Activated CD4-positive, alpha-beta T cell treated with anti-CD3 and anti-CD28 coated beads, Interleukin-2, amount 10 ng/mL, durations not matched to agents 7 days and 5 days (primary cell): ENCODE measurements at regions not wholly inside any gene's neighbourhood (a gene's known extent, or its start where the extent isn't known, plus 50 kb on each side); places are given as distances from the start of the nearest gene placed in this dataset.

Source experiments
- CTCF ChIA-PET: fragments of 350-600 bp; sonication (Branson Sonifier 250); formaldehyde crosslinking; loops from one replicate; lab custom pipeline; 2021; ENCODE audit warnings: antibody characterized with exemption; lab: Charles Lee
- POLR2A ChIA-PET: fragments of 350-600 bp; sonication (Branson Sonifier 250); formaldehyde crosslinking; loops from one replicate; lab custom pipeline; 2021; ENCODE audit warnings: antibody characterized with exemption; lab: Charles Lee
- DNase-seq: peaks from one replicate; pipeline ENCODE4 v3.0.0-alpha.2; 2020
- H3K27ac Mint-ChIP-seq: one replicate; pipeline ENCODE4 v1.8.0; 2021; ENCODE audit warnings: mild to moderate bottlenecking, moderate library complexity, mixed read lengths
- H3K27me3 Mint-ChIP-seq: one replicate; pipeline ENCODE4 v1.8.0; 2021; ENCODE audit warnings: mixed read lengths
- H3K36me3 Mint-ChIP-seq: one replicate; pipeline ENCODE4 v1.8.0; 2021; ENCODE audit warnings: low read depth, mixed read lengths
- H3K4me1 Mint-ChIP-seq: one replicate; pipeline ENCODE4 v1.8.0; 2021; ENCODE audit warnings: mixed read lengths
- H3K4me3 Mint-ChIP-seq: one replicate; pipeline ENCODE4 v1.8.0; 2021; ENCODE audit warnings: mild to moderate bottlenecking, moderate library complexity, mixed read lengths
- H3K9me3 Mint-ChIP-seq: one replicate; pipeline ENCODE4 v1.8.0; 2021; ENCODE audit warnings: mixed read lengths

DNA sequence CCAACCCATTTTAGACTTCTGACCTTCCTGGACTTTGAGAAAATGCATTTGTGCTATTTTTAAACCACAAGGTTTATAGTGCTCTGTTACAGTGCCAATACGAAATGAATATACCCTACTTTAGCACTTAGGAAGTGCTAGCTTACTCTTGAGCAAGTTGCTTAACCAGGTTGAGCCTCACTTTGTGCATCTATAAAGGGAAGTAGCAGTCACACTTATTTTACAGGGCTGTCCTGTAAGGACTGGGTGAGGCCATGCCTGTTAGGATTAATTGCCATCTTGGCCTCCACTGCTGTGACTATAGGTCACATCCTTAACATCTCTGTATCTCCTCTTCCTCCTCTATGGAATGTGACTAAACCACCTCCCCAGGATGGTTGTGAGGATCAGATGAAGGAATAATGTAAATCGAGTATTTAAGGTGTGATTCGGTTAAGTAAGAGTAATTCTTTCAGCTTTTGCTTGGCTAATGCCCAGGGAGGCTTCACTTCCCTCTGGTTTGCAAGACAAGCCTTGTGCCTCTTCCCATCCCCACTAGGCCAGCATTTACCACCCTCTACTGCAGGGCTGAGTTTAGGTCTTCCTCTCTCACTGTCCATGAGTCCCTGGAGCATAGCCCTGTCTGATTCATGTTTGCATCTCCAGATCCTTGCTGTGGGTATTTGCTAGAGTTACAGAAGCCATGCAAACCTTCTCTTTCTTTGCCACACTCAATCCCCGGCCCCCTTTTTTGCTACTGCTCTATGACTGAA lies 341.2 kb downstream of the ZNF521 start:
- DNase-seq: no peak
- Mint-ChIP-seq H3K9me3 (no peaks in the 10 kb centered on the region), H3K4me3 (no peak overlapping the region), H3K36me3 (no peaks in the 10 kb centered on the region), H3K27me3 (no peaks in the 10 kb centered on the region), H3K4me1 (peaks cover 8% of the 10 kb centered on the region), H3K27ac (no peak overlapping the region)
- CTCF ChIA-PET: no interaction called here
- POLR2A ChIA-PET: no interaction called here
